ENCODE measurements at regions not wholly inside any gene's neighbourhood (a gene's known extent, or its start where the extent isn't known, plus 50 kb on each side); places are given as distances from the start of the nearest gene placed in this dataset.

DNA sequence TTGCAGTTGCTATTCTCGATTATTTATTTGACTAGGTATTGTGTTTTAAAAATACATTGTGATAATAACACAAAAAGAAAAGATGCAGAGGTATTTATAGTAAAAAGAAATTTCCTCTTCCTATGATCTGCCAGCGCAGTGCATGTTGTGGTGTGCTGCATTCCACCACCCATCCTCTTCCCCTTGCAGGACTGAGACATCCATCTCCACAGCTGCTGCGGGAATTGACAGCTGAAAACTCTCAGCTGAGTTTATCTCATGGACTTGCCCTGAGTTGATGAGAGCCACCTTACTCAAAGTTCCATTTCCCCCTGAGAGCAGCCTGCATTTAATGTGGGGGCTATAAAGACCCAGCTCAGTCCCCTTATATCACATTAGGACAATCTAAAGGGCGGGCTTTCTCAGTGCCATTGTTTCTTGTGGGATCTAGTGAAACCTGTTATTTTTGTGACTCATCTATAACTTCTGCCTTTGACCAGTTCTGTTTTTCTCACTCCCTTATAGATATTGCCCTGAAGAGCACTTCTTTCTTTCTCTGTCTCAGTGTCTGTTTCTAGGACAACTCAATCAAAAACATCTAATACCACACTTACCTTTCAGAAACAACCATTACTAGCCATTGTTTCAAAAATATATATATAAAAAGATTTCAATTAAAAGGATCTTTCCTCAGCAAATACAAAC lies 698.5 kb downstream of the NR4A2 start:
- FAIRE-seq (no peak), DNase-seq (ENCODE audit: low read depth) (peak; percentile 25)
- Histone ChIP-seq H3K4me3 (ENCODE audit: low read depth, low read length) (no peak overlapping the region), H3K36me3 (ENCODE audit: control insufficient read depth, insufficient read depth, low read length) (no peaks in the 10 kb centered on the region), H3K27me3 (ENCODE audit: control insufficient read depth, insufficient read depth, low read length) (no peaks in the 10 kb centered on the region)
- TF ChIP-seq, protein P1, sequence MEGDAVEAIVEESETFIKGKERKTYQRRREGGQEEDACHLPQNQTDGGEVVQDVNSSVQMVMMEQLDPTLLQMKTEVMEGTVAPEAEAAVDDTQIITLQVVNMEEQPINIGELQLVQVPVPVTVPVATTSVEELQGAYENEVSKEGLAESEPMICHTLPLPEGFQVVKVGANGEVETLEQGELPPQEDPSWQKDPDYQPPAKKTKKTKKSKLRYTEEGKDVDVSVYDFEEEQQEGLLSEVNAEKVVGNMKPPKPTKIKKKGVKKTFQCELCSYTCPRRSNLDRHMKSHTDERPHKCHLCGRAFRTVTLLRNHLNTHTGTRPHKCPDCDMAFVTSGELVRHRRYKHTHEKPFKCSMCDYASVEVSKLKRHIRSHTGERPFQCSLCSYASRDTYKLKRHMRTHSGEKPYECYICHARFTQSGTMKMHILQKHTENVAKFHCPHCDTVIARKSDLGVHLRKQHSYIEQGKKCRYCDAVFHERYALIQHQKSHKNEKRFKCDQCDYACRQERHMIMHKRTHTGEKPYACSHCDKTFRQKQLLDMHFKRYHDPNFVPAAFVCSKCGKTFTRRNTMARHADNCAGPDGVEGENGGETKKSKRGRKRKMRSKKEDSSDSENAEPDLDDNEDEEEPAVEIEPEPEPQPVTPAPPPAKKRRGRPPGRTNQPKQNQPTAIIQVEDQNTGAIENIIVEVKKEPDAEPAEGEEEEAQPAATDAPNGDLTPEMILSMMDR (IDR thresholded peaks at IDR 0.05; ENCODE audit: insufficient read depth, low read length, severe bottlenecking): no peak

DNA sequence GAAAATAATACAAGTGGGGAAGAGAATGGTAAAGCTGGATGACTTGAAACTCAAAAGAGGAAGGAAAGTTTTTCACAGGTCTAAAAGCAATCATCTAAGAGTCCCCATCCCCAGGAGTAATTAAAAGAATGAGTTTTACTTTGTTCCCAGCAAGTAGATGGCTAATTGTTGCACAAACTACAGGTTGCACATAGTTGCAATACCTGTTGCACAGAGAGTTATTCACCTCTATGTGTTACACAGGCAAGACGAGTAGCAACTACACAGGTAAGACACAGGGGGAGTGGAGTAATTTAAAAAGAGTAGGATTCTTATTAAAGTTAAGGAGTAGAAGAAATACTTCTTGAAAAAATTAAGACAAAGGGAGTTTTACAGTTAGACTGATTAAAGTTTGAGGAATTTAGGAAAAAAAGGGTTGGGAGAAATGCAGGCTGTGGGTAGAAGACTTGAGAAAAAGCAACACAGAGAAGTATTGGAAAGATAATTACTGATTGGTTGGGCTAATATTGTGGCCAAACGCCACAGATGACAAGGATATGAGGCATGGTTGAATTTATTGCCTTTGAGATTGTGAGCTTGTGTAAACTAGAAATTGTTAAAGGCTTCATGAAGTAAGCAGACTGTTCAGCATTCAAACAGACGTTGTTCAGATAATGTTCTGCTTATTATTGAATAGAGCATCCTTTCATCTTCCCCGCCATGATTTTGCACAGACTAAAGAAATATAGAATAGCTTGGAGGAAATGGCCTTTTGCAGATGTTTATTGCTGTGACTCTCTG lies 699.3 kb downstream of the NR4A2 start:
- H3K36me3 ChIP-seq (ENCODE audit: control insufficient read depth, insufficient read depth, low read length): no peaks in the 10 kb centered on the region
- no peaks in the 10 kb centered on the region for H3K27me3 ChIP-seq (ENCODE audit: control insufficient read depth, insufficient read depth, low read length)
- TF ChIP-seq, protein P1 (IDR thresholded peaks at IDR 0.05; ENCODE audit: insufficient read depth, low read length, severe bottlenecking): no peak
- FAIRE-seq: no peak
- H3K4me3 ChIP-seq (ENCODE audit: low read depth, low read length): no peak overlapping the region
- no peak for DNase-seq (ENCODE audit: low read depth)

DNA sequence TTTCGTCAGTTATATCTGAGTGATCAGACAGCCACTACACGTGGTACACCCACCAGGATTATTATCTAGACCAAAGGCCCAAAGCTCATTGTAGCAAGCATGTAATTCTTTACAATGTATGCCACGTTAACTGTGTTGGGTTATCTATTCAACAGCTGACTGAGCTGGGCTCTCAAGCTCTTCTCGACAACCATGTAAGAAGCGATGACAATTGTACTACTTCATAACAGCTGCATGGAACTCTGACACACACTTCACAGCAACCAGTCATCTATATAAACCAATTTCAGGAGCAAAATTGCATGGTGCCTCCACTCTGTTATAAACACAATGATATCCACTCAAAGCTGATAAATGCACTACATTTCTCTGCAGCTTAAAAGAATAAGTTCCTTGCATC lies 701.8 kb downstream of the NR4A2 start:
- Histone ChIP-seq H3K4me3 (ENCODE audit: low read depth, low read length) (no peak overlapping the region), H3K36me3 (ENCODE audit: control insufficient read depth, insufficient read depth, low read length) (no peaks in the 10 kb centered on the region), H3K27me3 (ENCODE audit: control insufficient read depth, insufficient read depth, low read length) (no peaks in the 10 kb centered on the region)
- no peak for FAIRE-seq
- no peak for DNase-seq (ENCODE audit: low read depth)
- TF ChIP-seq, protein P1 (IDR thresholded peaks at IDR 0.05; ENCODE audit: insufficient read depth, low read length, severe bottlenecking): no peak

DNA sequence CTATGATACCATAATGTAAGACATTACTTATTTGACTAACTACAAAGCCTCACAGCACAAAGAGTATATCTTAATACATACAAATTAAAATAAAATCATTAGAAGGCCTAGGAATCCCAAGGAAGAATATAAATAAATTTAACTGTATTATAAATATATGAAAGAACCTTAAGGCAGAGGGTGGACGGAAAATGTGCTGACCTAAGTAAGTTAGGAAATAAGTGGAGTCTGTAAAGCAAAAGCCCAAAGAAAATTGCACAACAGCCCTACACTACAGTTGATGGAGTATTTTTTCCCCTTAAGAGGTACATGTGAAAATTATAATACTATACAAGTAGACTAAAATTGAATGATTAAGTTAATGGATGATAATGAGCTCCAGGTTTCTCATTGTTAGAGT lies 710.1 kb downstream of the NR4A2 start:
- Histone ChIP-seq H3K27me3 (ENCODE audit: control insufficient read depth, insufficient read depth, low read length) (no peaks in the 10 kb centered on the region), H3K36me3 (ENCODE audit: control insufficient read depth, insufficient read depth, low read length) (no peaks in the 10 kb centered on the region), H3K4me3 (ENCODE audit: low read depth, low read length) (no peak overlapping the region)
- DNase-seq (ENCODE audit: low read depth) (no peak), FAIRE-seq (no peak)
- TF ChIP-seq, protein P1 (IDR thresholded peaks at IDR 0.05; ENCODE audit: insufficient read depth, low read length, severe bottlenecking): no peak

DNA sequence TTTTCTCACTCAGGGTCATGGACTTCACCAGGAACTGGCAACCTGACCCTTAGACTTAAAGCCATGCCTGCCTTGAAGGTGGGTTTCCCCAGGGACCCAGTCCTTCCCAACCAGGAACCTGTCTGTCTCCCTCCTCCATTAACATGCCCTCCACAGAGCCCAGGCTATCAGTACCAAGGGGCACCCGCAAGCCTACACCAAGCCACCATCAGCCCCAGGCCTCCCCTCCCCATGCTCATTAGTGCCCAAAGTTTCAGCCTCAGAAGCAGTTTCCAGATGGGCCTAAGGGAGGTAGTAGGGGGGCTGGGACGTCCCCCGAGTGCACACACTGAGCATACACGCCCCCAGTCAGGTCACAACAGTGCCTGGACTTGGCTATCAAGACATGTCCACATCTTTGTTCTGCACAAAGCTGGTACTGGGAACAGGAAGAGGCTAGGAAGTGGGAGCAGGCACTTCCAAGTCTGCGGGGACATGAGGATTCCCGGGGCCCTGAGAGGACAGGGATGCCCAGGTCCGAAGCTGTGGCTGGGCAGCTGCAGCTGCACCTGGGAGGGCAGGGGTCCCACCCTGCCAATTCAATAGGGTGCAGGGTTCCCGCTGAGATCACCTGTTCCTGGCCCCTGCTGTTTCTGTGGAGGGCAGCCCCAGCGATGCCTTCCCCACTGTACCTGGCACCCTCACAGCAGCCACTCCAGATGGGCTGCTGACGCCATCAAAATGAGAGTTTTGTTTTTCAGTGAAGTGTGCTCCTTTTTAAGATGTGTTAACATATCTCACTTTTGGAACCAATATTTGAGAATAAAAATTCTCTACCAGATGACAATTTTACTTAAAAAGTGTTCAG lies 731.4 kb downstream of the NR4A2 start:
- H3K36me3 ChIP-seq (ENCODE audit: control insufficient read depth, insufficient read depth, low read length): no peaks in the 10 kb centered on the region
- no peaks in the 10 kb centered on the region for H3K27me3 ChIP-seq (ENCODE audit: control insufficient read depth, insufficient read depth, low read length)
- TF ChIP-seq, protein P1 (IDR thresholded peaks at IDR 0.05; ENCODE audit: insufficient read depth, low read length, severe bottlenecking): no peak
- H3K4me3 ChIP-seq (ENCODE audit: low read depth, low read length): no peak overlapping the region
- FAIRE-seq (no peak), DNase-seq (ENCODE audit: low read depth) (no peak)

All from bronchial epithelial cell (primary cell).